HK-2 (cell line): ENCODE measurements at regions not wholly inside any gene's neighbourhood (a gene's known extent, or its start where the extent isn't known, plus 50 kb on each side); places are given as distances from the start of the nearest gene placed in this dataset.

ENCODE experiments used
- DNase-seq: peaks from one replicate; pipeline ENCODE4 v3.0.0-alpha.2; 2018; ENCODE audit not compliant: unreplicated experiment

GRCh38 chr5:89044674-89045200, 161.8 kb upstream of the MEF2C start:
- DNase-seq, result no peak

GRCh38 chr5:89043676-89044075, 160.7 kb upstream of the MEF2C start:
- no peak for DNase-seq

- DNase-seq, result no peak
These were observed 159.8 kb upstream of the MEF2C start for GRCh38 chr5:89042746-89043145.

- DNase-seq, result no peak
These were observed 159.0 kb upstream of the MEF2C start for GRCh38 chr5:89041976-89042375.

GRCh38 chr5:89041249-89041779, 158.3 kb upstream of the MEF2C start:
- DNase-seq, result no peak

- DNase-seq, result no peak
These were observed 153.9 kb upstream of the MEF2C start for GRCh38 chr5:89036704-89037489.

- no peak for DNase-seq
These were observed 153.2 kb upstream of the MEF2C start for GRCh38 chr5:89036166-89036565.

GRCh38 chr5:89034588-89034987, 151.6 kb upstream of the MEF2C start:
- DNase-seq, result peak; percentile 7

GRCh38 chr5:89030798-89031197, 147.8 kb upstream of the MEF2C start:
- DNase-seq, result no peak

- DNase-seq, result no peak
These were observed 145.8 kb upstream of the MEF2C start for GRCh38 chr5:89028595-89029285.

GRCh38 chr5:89024045-89024444, 141.1 kb upstream of the MEF2C start:
- DNase-seq, result no peak

GRCh38 chr5:89020926-89021610, 138.1 kb upstream of the MEF2C start:
- DNase-seq, result no peak

- DNase-seq, result no peak
These were observed 133.8 kb upstream of the MEF2C start for GRCh38 chr5:89016741-89017303.

GRCh38 chr5:89015409-89015808, 132.4 kb upstream of the MEF2C start:
- DNase-seq, result no peak

- no peak for DNase-seq
These were observed 129.1 kb upstream of the MEF2C start for GRCh38 chr5:89011778-89012711.

GRCh38 chr5:89010512-89010911, 127.5 kb upstream of the MEF2C start:
- DNase-seq, result no peak

- DNase-seq, result no peak
These were observed 125.3 kb upstream of the MEF2C start for GRCh38 chr5:89008291-89008690.

GRCh38 chr5:89005990-89006389, 123.0 kb upstream of the MEF2C start:
- DNase-seq, result no peak

GRCh38 chr5:89004379-89004778, 121.4 kb upstream of the MEF2C start:
- DNase-seq, result no peak

GRCh38 chr5:89003563-89004036, 120.6 kb upstream of the MEF2C start:
- DNase-seq, result no peak

GRCh38 chr5:88999853-89000252, 116.9 kb upstream of the MEF2C start:
- no peak for DNase-seq
